ENCODE measurements at regions not wholly inside any gene's neighbourhood (a gene's known extent, or its start where the extent isn't known, plus 50 kb on each side); places are given as distances from the start of the nearest gene placed in this dataset.

- no peaks in the 10 kb centered on the region for H3K36me3 ChIP-seq (ENCODE audit: control insufficient read depth, insufficient read depth, low read length)
- H3K9me3 ChIP-seq (ENCODE audit: control insufficient read depth, low read length), result peaks cover 4% of the 10 kb centered on the region
- no peaks in the 10 kb centered on the region for H3K4me1 ChIP-seq (ENCODE audit: control insufficient read depth, insufficient read depth, low read length, poor library complexity, severe bottlenecking)
- 96% methylated on average over 3 of the region's 3 CpGs; no CpG with 5 or more reads in 1 of the 2 experiments for WGBS, 2 experiments (ENCODE audit: insufficient coverage in 2 of 2)
- H3K27ac ChIP-seq (ENCODE audit: low read depth, low read length, severe bottlenecking), result no peak overlapping the region
- no peak overlapping the region for H3K4me3 ChIP-seq (ENCODE audit: extremely low read depth, insufficient read depth, low read length, poor library complexity, severe bottlenecking)
Measured at GRCh38 chr5:43785198-43785597, 182.2 kb downstream of the NNT start.

DNA sequence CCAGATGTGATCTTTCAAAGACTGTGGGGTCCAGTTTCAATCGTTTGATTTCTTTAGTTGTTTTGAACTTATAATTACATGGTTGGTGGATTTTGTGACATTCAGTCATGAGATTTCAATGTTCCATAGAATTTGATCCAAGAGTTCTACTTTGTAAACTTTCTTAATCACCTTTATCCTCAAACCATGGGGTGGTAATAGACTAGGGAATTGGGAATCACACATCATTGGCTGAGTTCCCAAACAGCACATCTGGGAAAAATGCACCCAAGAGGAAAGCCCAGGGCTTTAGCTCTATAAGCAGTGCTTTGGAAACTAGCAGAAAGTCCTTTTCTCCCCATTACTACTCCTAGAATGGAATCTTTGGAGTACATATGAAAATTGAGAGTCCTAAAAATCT lies 177.6 kb downstream of the NNT start:
- Histone ChIP-seq H3K4me3 (ENCODE audit: extremely low read depth, insufficient read depth, low read length, poor library complexity, severe bottlenecking) (no peak overlapping the region), H3K4me1 (ENCODE audit: control insufficient read depth, insufficient read depth, low read length, poor library complexity, severe bottlenecking) (no peaks in the 10 kb centered on the region), H3K9me3 (ENCODE audit: control insufficient read depth, low read length) (no peaks in the 10 kb centered on the region), H3K36me3 (ENCODE audit: control insufficient read depth, insufficient read depth, low read length) (no peaks in the 10 kb centered on the region), H3K27ac (ENCODE audit: low read depth, low read length, severe bottlenecking) (no peak overlapping the region)
- WGBS, 2 experiments (ENCODE audit: insufficient coverage in 2 of 2), result 83% methylated on average over 1 of the region's 1 CpG; no CpG with 5 or more reads in 1 of the 2 experiments

- Histone ChIP-seq H3K4me1 (ENCODE audit: control insufficient read depth, insufficient read depth, low read length, poor library complexity, severe bottlenecking) (peaks cover 22% of the 10 kb centered on the region), H3K9me3 (ENCODE audit: control insufficient read depth, low read length) (no peaks in the 10 kb centered on the region), H3K4me3 (ENCODE audit: extremely low read depth, insufficient read depth, low read length, poor library complexity, severe bottlenecking) (no peak overlapping the region), H3K27ac (ENCODE audit: low read depth, low read length, severe bottlenecking) (no peak overlapping the region), H3K36me3 (ENCODE audit: control insufficient read depth, insufficient read depth, low read length) (no peaks in the 10 kb centered on the region)
- WGBS, 2 experiments (ENCODE audit: insufficient coverage in 2 of 2), result 86% methylated on average over 1 of the region's 1 CpG; no CpG with 5 or more reads in 1 of the 2 experiments
Measured at GRCh38 chr5:43774881-43775399, 172.0 kb downstream of the NNT start.

DNA sequence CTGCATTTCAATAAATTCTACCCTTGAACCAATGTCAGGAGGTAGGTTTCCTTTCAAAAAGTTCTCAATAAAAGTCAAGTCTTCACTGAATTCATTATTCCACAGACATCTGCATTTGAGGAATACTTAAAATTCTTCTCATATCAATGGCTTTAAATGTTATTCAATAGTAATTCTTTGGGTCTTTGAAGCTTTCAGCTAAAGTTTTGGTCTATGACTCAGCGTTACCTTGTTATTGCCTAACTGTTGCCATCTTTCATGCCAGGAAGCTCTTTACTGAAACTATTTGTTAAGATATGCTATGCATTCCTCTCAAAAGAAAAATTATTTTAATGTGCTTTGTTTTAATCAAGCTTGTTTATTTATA lies 170.5 kb downstream of the NNT start:
- peaks cover 22% of the 10 kb centered on the region for H3K4me1 ChIP-seq (ENCODE audit: control insufficient read depth, insufficient read depth, low read length, poor library complexity, severe bottlenecking)
- peak overlapping the region; percentile 92 for H3K27ac ChIP-seq (ENCODE audit: low read depth, low read length, severe bottlenecking)
- no peak overlapping the region for H3K4me3 ChIP-seq (ENCODE audit: extremely low read depth, insufficient read depth, low read length, poor library complexity, severe bottlenecking)
- H3K9me3 ChIP-seq (ENCODE audit: control insufficient read depth, low read length), result no peaks in the 10 kb centered on the region
- H3K36me3 ChIP-seq (ENCODE audit: control insufficient read depth, insufficient read depth, low read length), result no peaks in the 10 kb centered on the region
- WGBS, 2 experiments (ENCODE audit: insufficient coverage in 2 of 2), result no CpG with 5 or more reads among the region's 1 CpG

- 54 to 58% methylated on average over 1 to 2 of the region's 5 CpGs for WGBS, 2 experiments (ENCODE audit: insufficient coverage in 2 of 2)
- peaks cover 22% of the 10 kb centered on the region for H3K4me1 ChIP-seq (ENCODE audit: control insufficient read depth, insufficient read depth, low read length, poor library complexity, severe bottlenecking)
- H3K27ac ChIP-seq (ENCODE audit: low read depth, low read length, severe bottlenecking), result peak overlapping the region; percentile 92
Measured at GRCh38 chr5:43772764-43773477, 169.9 kb downstream of the NNT start.

GRCh38 chr5:43772458-43772763 lies 169.4 kb downstream of the NNT start:
- Histone ChIP-seq H3K36me3 (ENCODE audit: control insufficient read depth, insufficient read depth, low read length) (no peaks in the 10 kb centered on the region), H3K9me3 (ENCODE audit: control insufficient read depth, low read length) (no peaks in the 10 kb centered on the region), H3K4me1 (ENCODE audit: control insufficient read depth, insufficient read depth, low read length, poor library complexity, severe bottlenecking) (peaks cover 22% of the 10 kb centered on the region), H3K27ac (ENCODE audit: low read depth, low read length, severe bottlenecking) (peak overlapping the region; percentile 92), H3K4me3 (ENCODE audit: extremely low read depth, insufficient read depth, low read length, poor library complexity, severe bottlenecking) (no peak overlapping the region)
- WGBS, 2 experiments (ENCODE audit: insufficient coverage in 2 of 2), result no CpG with 5 or more reads among the region's 1 CpG

More at GRCh38 chr5:43772764-43773477, 169.9 kb downstream of the NNT start:
- H3K9me3 ChIP-seq (ENCODE audit: control insufficient read depth, low read length), result no peaks in the 10 kb centered on the region
- H3K36me3 ChIP-seq (ENCODE audit: control insufficient read depth, insufficient read depth, low read length), result no peaks in the 10 kb centered on the region
- H3K4me3 ChIP-seq (ENCODE audit: extremely low read depth, insufficient read depth, low read length, poor library complexity, severe bottlenecking), result no peak overlapping the region

DNA sequence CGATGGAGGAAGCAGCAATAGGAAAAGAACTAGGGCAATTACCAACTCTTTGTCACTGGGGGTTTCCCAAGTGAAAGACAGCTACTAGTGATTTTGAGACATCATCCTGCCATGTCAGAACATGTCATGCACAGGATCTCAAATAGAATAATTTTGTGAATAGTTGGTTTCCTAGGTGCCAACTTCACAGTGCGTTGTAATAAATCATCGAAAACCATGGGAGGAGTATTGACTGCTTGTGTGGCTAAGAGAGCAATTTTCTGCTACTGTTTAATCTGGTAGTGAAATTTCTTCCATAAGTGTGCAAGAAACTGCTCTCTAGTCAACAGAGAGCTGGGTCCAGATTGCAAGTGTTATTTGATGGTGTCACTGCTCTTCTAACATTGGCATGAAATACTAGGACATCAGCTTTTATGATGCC lies 168.6 kb downstream of the NNT start:
- Histone ChIP-seq H3K9me3 (ENCODE audit: control insufficient read depth, low read length) (no peaks in the 10 kb centered on the region), H3K4me1 (ENCODE audit: control insufficient read depth, insufficient read depth, low read length, poor library complexity, severe bottlenecking) (peaks cover 22% of the 10 kb centered on the region), H3K36me3 (ENCODE audit: control insufficient read depth, insufficient read depth, low read length) (no peaks in the 10 kb centered on the region), H3K4me3 (ENCODE audit: extremely low read depth, insufficient read depth, low read length, poor library complexity, severe bottlenecking) (no peak overlapping the region), H3K27ac (ENCODE audit: low read depth, low read length, severe bottlenecking) (no peak overlapping the region)
- 96 to 100% methylated on average over 3 of the region's 3 CpGs for WGBS, 2 experiments (ENCODE audit: insufficient coverage in 2 of 2)

DNA sequence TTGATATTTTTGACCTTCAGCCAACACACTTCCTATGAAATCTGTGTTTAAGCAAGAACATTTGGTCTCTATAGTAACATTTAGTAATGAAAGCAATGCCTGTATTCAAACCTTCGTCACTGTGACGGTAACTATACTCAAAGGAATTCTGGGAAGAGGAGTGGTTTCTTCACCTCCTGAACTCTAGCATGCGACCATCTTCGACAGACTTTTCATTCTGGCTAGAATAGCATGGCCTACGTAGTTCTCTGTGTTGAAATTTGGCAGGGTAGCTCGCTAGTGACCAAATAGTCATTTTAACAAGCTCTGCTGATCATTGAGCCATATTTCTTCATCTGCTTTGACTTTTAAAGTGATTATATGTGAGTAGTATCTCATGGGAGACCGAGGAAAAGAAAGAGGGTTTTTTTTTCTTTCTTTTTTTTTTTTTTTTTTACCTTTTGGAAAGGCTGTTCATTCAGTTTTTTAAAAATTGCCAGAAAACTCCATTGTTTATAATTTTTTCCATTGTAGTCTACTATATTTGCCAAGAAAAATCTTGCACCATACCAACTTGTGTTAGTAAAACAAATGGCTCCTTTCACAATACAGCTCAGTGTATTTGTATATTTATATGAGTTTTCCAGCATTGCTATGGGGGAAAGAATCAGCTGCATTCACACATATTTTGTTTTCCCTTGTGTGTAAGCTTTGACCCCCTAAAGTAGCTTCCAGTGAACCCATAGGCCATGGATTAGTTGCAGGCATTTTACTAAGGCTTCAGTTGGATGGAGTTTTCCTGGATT lies 166.8 kb downstream of the NNT start:
- Histone ChIP-seq H3K9me3 (ENCODE audit: control insufficient read depth, low read length) (no peaks in the 10 kb centered on the region), H3K36me3 (ENCODE audit: control insufficient read depth, insufficient read depth, low read length) (no peaks in the 10 kb centered on the region), H3K4me3 (ENCODE audit: extremely low read depth, insufficient read depth, low read length, poor library complexity, severe bottlenecking) (no peak overlapping the region), H3K4me1 (ENCODE audit: control insufficient read depth, insufficient read depth, low read length, poor library complexity, severe bottlenecking) (peaks cover 20% of the 10 kb centered on the region), H3K27ac (ENCODE audit: low read depth, low read length, severe bottlenecking) (no peak overlapping the region)
- WGBS, 2 experiments (ENCODE audit: insufficient coverage in 2 of 2), result 80 to 96% methylated on average over 2 to 4 of the region's 7 CpGs
